Stomach (tissue), 4 donors: ENCODE measurements at regions not wholly inside any gene's neighbourhood (a gene's known extent, or its start where the extent isn't known, plus 50 kb on each side); places are given as distances from the start of the nearest gene placed in this dataset.

Experiments
- EP300 ChIP-seq: sonication (generic); formaldehyde crosslinking; IDR thresholded peaks from one replicate; pipeline ENCODE4 v1.6.1; 2017; ENCODE audit warnings: antibody characterized with exemption
- POLR2A ChIP-seq, 4 donors: fragments of 450-650 bp; IDR thresholded peaks; one replicate each; pipeline ENCODE4 v1.6.1; 2016; ENCODE audit warnings: antibody characterized with exemption in 4 of 4, control low read depth in 2 of 4, mild to moderate bottlenecking in 1 of 4, moderate library complexity in 1 of 4
- TF ChIP-seq, protein P1 (sequence below), 7 experiments: fragments of 450-650 bp in 4 of 7; fragments of 200-600 bp in 3 of 7; sonication (generic) in 3 of 7; IDR thresholded peaks; one replicate each; pipeline ENCODE4 v1.5.1; 2016 to 2019; ENCODE audit warnings: antibody characterized with exemption in 7 of 7, control low read depth in 2 of 7, mild to moderate bottlenecking in 1 of 7

DNA sequence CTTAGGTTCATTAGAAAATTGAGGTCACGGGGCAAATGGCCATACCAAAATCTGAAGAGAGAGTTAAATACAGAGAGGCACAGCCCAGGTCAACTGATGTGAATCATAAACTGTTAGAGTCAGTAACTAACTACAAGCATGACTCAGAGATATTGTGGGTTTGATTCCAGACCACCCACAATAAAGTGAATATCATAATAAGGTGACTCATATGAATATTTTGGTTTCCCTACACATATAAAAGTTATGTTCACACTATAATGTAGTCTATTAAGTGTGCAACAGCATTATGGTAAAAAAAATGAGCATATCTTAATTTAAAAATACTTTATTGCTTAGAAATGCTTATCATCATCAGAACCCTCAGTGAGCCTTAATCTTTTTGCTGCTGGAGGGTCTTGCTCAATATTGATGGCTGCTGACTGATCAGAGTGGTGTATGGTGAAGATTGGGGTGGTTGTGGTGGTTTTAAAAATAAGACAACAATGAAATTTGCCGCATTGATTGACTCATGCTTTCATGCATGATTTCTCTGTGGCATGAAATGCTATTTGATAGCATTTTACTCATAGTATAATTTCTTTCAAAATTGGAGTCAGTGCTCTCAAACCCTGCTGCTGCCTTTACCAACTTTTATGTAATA is 53.1 kb upstream of the EDIL3 start:
- TF ChIP-seq, protein P1, sequence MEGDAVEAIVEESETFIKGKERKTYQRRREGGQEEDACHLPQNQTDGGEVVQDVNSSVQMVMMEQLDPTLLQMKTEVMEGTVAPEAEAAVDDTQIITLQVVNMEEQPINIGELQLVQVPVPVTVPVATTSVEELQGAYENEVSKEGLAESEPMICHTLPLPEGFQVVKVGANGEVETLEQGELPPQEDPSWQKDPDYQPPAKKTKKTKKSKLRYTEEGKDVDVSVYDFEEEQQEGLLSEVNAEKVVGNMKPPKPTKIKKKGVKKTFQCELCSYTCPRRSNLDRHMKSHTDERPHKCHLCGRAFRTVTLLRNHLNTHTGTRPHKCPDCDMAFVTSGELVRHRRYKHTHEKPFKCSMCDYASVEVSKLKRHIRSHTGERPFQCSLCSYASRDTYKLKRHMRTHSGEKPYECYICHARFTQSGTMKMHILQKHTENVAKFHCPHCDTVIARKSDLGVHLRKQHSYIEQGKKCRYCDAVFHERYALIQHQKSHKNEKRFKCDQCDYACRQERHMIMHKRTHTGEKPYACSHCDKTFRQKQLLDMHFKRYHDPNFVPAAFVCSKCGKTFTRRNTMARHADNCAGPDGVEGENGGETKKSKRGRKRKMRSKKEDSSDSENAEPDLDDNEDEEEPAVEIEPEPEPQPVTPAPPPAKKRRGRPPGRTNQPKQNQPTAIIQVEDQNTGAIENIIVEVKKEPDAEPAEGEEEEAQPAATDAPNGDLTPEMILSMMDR (IDR thresholded peaks at IDR 0.05) = no peak
- TF ChIP-seq POLR2A (IDR thresholded peaks at IDR 0.05) (no peak), EP300 (no peak)
